ENCODE measurements at regions not wholly inside any gene's neighbourhood (a gene's known extent, or its start where the extent isn't known, plus 50 kb on each side); places are given as distances from the start of the nearest gene placed in this dataset.

DNA sequence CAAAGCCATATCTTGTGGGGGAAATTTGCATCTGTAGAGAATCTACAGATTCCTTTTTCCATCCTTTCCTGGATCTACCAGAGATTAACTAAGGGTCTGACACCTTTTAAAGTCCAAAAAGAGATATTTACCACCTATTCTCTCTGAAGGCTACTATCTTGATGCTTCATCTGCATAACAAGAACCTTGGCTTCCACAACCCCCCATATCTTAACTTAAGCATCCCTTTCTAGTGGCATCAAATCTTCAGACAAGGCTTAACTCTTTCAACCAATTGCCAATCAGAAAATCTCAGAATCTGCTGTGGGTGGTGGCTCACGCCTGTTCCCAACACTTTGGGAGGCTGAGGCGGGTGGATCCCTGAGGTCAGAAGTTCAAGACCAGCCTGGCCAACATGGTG lies 74.3 kb upstream of the FICD start:
- no peak for TF ChIP-seq POLR2AphosphoS5 (IDR thresholded peaks at IDR 0.05; ENCODE audit: low read depth, low read length)
- TF ChIP-seq, protein P1, sequence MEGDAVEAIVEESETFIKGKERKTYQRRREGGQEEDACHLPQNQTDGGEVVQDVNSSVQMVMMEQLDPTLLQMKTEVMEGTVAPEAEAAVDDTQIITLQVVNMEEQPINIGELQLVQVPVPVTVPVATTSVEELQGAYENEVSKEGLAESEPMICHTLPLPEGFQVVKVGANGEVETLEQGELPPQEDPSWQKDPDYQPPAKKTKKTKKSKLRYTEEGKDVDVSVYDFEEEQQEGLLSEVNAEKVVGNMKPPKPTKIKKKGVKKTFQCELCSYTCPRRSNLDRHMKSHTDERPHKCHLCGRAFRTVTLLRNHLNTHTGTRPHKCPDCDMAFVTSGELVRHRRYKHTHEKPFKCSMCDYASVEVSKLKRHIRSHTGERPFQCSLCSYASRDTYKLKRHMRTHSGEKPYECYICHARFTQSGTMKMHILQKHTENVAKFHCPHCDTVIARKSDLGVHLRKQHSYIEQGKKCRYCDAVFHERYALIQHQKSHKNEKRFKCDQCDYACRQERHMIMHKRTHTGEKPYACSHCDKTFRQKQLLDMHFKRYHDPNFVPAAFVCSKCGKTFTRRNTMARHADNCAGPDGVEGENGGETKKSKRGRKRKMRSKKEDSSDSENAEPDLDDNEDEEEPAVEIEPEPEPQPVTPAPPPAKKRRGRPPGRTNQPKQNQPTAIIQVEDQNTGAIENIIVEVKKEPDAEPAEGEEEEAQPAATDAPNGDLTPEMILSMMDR (IDR thresholded peaks at IDR 0.05): no peak
- TF ChIP-seq SIN3A (IDR thresholded peaks at IDR 0.05; ENCODE audit: borderline replicate concordance, insufficient read depth, low read depth, low read length): no peak
